HEK293 (cell line): ENCODE measurements at regions not wholly inside any gene's neighbourhood (a gene's known extent, or its start where the extent isn't known, plus 50 kb on each side); places are given as distances from the start of the nearest gene placed in this dataset.

Experiments
- CTCF ChIA-PET: fragments of 350-600 bp; formaldehyde crosslinking; extraction: SDS; loops from one replicate; lab custom pipeline; 2021; ENCODE audit warnings: antibody characterized with exemption; lab: Yijun Ruan, JAX
- POLR2A ChIA-PET: fragments of 300-600 bp; formaldehyde crosslinking; extraction: SDS; loops from one replicate; lab custom pipeline; 2020; ENCODE audit warnings: antibody characterized with exemption, inconsistent platforms; lab: Yijun Ruan, JAX
- H3K27ac ChIP-seq: fragments of 200-500 bp; sonication (Bioruptor generic); 2 replicates; pipeline ENCODE4 v1.5.1; 2014; ENCODE audit warnings: low read depth, low read length, control low read depth, inconsistent platforms; ENCODE audit errors: extremely low read depth
- H3K36me3 ChIP-seq, 2 experiments: fragments of 200-500 bp in 1 of 2; sonication (Bioruptor generic) in 1 of 2; 1 replicate in 1 of 2; 2 replicates in 1 of 2; pipeline ENCODE4 v1.5.1; 2014 to 2017; ENCODE audit warnings: inconsistent platforms in 2 of 2, low read length in 2 of 2; ENCODE audit not compliant: control insufficient read depth in 2 of 2, insufficient read depth in 1 of 2
- H3K4me1 ChIP-seq: fragments of 200-500 bp; sonication (Bioruptor generic); 2 replicates; pipeline ENCODE4 v1.5.1; 2014; ENCODE audit warnings: mild to moderate bottlenecking, low read length, inconsistent platforms; ENCODE audit not compliant: control insufficient read depth, insufficient read depth
- H3K4me3 ChIP-seq: 2 replicates; pipeline ENCODE4 v1.5.1; 2011; ENCODE audit warnings: low read depth, mild to moderate bottlenecking, control low read depth, low read length, moderate library complexity
- H3K9me3 ChIP-seq: fragments of 200-500 bp; sonication (Bioruptor generic); 2 replicates; pipeline ENCODE4 v1.5.1; 2014; ENCODE audit warnings: low read depth, low read length, inconsistent platforms; ENCODE audit not compliant: control insufficient read depth, insufficient read depth
- GLIS2 ChIP-seq: fragments of 450-650 bp; formaldehyde crosslinking; IDR thresholded peaks from 2 replicates; pipeline ENCODE4 v1.5.1; 2016; ENCODE audit warnings: missing biosample characterization, missing genetic modification characterization
- HOXA7 ChIP-seq: sonication (generic); formaldehyde crosslinking; IDR thresholded peaks from 2 replicates; pipeline ENCODE4 v1.8.1; 2022; ENCODE audit warnings: missing genetic modification reagents, borderline replicate concordance
- HOXC10 ChIP-seq: sonication (generic); formaldehyde crosslinking; IDR thresholded peaks from 2 replicates; pipeline ENCODE4 v1.8.1; 2023; ENCODE audit warnings: mild to moderate bottlenecking, missing genetic modification reagents
- KLF9 ChIP-seq: fragments of 450-650 bp; formaldehyde crosslinking; IDR thresholded peaks from 2 replicates; pipeline ENCODE4 v1.5.1; 2016; ENCODE audit warnings: missing biosample characterization, missing genetic modification characterization, low read depth
- MYNN ChIP-seq: fragments of 450-650 bp; formaldehyde crosslinking; IDR thresholded peaks from 2 replicates; pipeline ENCODE4 v1.5.1; 2016; ENCODE audit warnings: missing biosample characterization, missing genetic modification characterization, borderline replicate concordance
- ZBTB20 ChIP-seq: fragments of 450-650 bp; formaldehyde crosslinking; IDR thresholded peaks from 2 replicates; pipeline ENCODE4 v1.5.1; 2016; ENCODE audit warnings: missing biosample characterization, missing genetic modification characterization
- ZBTB7A ChIP-seq: fragments of 450-650 bp; formaldehyde crosslinking; IDR thresholded peaks from 2 replicates; pipeline ENCODE4 v1.5.1; 2016; ENCODE audit warnings: low read depth, missing biosample characterization, missing genetic modification characterization
- ZIC2 ChIP-seq: fragments of 450-650 bp; formaldehyde crosslinking; IDR thresholded peaks from 2 replicates; pipeline ENCODE4 v1.5.1; 2016; ENCODE audit warnings: missing biosample characterization, missing genetic modification characterization
- ZNF112 ChIP-seq: fragments of 450-650 bp; formaldehyde crosslinking; IDR thresholded peaks from 2 replicates; pipeline ENCODE4 v1.5.0; 2017; ENCODE audit warnings: missing biosample characterization, missing genetic modification characterization
- ZNF169 ChIP-seq: fragments of 450-650 bp; formaldehyde crosslinking; IDR thresholded peaks from 2 replicates; pipeline ENCODE4 v1.5.1; 2016; ENCODE audit warnings: missing biosample characterization, missing genetic modification characterization
- ZNF214 ChIP-seq: fragments of 450-650 bp; formaldehyde crosslinking; IDR thresholded peaks from 2 replicates; pipeline ENCODE4 v1.5.1; 2017; ENCODE audit warnings: missing biosample characterization, mild to moderate bottlenecking, missing genetic modification characterization, borderline replicate concordance
- ZNF23 ChIP-seq: fragments of 450-650 bp; formaldehyde crosslinking; IDR thresholded peaks from 2 replicates; pipeline ENCODE4 v1.5.1; 2016; ENCODE audit warnings: missing biosample characterization, missing genetic modification characterization, borderline replicate concordance
- ZNF239 ChIP-seq: fragments of 450-650 bp; formaldehyde crosslinking; IDR thresholded peaks from 2 replicates; pipeline ENCODE4 v1.5.1; 2016; ENCODE audit warnings: missing biosample characterization, missing genetic modification characterization
- ZNF521 ChIP-seq: fragments of 450-650 bp; formaldehyde crosslinking; IDR thresholded peaks from 2 replicates; pipeline ENCODE4 v1.5.1; 2017; ENCODE audit warnings: missing biosample characterization, mild to moderate bottlenecking, missing genetic modification characterization
- ZNF600 ChIP-seq: fragments of 450-650 bp; formaldehyde crosslinking; IDR thresholded peaks from 2 replicates; pipeline ENCODE4 v1.5.1; 2016; ENCODE audit warnings: missing biosample characterization, missing genetic modification characterization
- ZNF610 ChIP-seq: fragments of 450-650 bp; formaldehyde crosslinking; IDR thresholded peaks from 2 replicates; pipeline ENCODE4 v1.5.1; 2016; ENCODE audit warnings: missing biosample characterization, missing genetic modification characterization, borderline replicate concordance
- ZNF654 ChIP-seq: fragments of 450-650 bp; formaldehyde crosslinking; IDR thresholded peaks from 2 replicates; pipeline ENCODE4 v1.5.1; 2016; ENCODE audit warnings: low read depth, missing biosample characterization, missing genetic modification characterization
- ZNF677 ChIP-seq: fragments of 450-650 bp; IDR thresholded peaks from 2 replicates; pipeline ENCODE4 v1.5.0; 2018; ENCODE audit warnings: missing biosample characterization, mild to moderate bottlenecking, missing genetic modification characterization, moderate library complexity
- ZNF830 ChIP-seq: fragments of 450-650 bp; IDR thresholded peaks from 2 replicates; pipeline ENCODE4 v1.5.0; 2018; ENCODE audit warnings: missing biosample characterization, missing genetic modification characterization, low read depth, mild to moderate bottlenecking, moderate library complexity
- ZSCAN30 ChIP-seq: fragments of 450-650 bp; IDR thresholded peaks from 2 replicates; pipeline ENCODE4 v1.5.1; 2018; ENCODE audit warnings: missing biosample characterization, mild to moderate bottlenecking, missing genetic modification characterization, moderate library complexity
- TF ChIP-seq, protein P1 (sequence below): fragments of 450-650 bp; formaldehyde crosslinking; IDR thresholded peaks from 2 replicates; pipeline ENCODE4 v1.5.1; 2017; ENCODE audit warnings: missing biosample characterization, missing genetic modification characterization
- TF ChIP-seq, protein P2 (sequence below): fragments of 450-650 bp; formaldehyde crosslinking; IDR thresholded peaks from 2 replicates; pipeline ENCODE4 v1.5.1; 2016; ENCODE audit warnings: missing biosample characterization, missing genetic modification characterization, borderline replicate concordance
- TF ChIP-seq, protein P3 (sequence below): fragments of 450-650 bp; formaldehyde crosslinking; IDR thresholded peaks from 2 replicates; pipeline ENCODE4 v1.5.1; 2016; ENCODE audit warnings: missing biosample characterization, missing genetic modification characterization
- TF ChIP-seq, protein P4 (sequence below): fragments of 450-650 bp; formaldehyde crosslinking; IDR thresholded peaks from 2 replicates; pipeline ENCODE4 v1.5.1; 2016; ENCODE audit warnings: missing biosample characterization, missing genetic modification characterization

DNA sequence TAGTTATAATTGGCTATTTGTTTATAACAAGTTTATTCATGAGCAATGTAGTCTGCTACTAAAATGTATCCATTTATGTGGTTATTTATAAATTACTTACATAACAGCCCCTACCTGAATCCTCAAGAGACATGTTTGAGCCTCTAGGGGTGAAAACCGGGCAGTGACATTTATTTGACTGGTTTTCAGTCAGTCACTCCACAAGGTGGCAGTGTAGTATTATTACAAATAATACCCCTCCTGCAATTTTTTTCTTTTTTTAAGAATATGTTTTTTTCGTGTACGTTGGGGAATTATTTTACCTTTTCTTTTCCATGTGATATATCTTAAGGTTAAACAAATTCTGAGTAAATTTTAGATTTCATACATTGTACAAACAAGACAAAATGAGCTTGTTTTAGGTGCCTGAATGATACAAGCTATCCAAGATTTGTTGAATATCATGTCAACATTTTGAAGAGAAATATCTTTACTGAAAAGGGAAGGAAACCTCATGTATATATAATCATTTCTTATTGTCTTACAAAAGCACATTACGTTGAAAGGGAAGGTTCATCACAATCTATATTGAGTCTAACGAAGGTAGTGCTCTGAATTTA lies 598.7 kb upstream of the TECRL start:
- no peak overlapping the region for H3K4me3 ChIP-seq
- no peaks in the 10 kb centered on the region for H3K9me3 ChIP-seq
- CTCF ChIA-PET, result interaction anchor here (0.6 to 1.5 kb wide), 12 partner anchors 9 to 1743 kb away, joined by 3 to 4 read pairs (median 3); no protein-coding TSS in a partner anchor
- no peaks in the 10 kb centered on the region for H3K4me1 ChIP-seq
- TF ChIP-seq ZNF830 (no peak), ZNF654 (tag by site-specific recombination) (peak; percentile 50)
- TF ChIP-seq, all 188 proteins: peak for 1
- Histone ChIP-seq H3K36me3 (no peaks in the 10 kb centered on the region), H3K27ac (no peak overlapping the region)
- POLR2A ChIA-PET, result no interaction called here

DNA sequence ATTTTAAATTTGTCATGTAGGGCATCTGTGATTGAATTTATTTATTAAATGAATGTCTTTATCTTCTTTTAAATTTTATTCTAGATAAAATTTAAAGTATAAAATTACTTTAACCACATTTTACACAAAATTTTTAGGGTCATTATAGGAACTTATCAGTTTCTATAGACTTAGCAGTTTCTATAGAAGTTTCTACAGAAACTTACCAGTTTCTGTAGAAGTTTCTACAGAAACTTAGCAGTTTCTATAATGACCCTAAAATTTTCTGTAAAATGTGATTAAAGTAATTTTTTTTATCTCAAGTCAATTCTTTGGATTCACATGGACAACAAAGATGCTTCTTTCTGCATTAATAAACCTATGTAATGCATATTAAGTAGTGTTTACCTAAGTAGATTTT lies 565.9 kb upstream of the TECRL start:
- POLR2A ChIA-PET, result no interaction called here
- Histone ChIP-seq H3K36me3 (no peaks in the 10 kb centered on the region), H3K9me3 (no peaks in the 10 kb centered on the region), H3K4me1 (no peaks in the 10 kb centered on the region), H3K27ac (no peak overlapping the region), H3K4me3 (no peak overlapping the region)
- TF ChIP-seq, protein P1, sequence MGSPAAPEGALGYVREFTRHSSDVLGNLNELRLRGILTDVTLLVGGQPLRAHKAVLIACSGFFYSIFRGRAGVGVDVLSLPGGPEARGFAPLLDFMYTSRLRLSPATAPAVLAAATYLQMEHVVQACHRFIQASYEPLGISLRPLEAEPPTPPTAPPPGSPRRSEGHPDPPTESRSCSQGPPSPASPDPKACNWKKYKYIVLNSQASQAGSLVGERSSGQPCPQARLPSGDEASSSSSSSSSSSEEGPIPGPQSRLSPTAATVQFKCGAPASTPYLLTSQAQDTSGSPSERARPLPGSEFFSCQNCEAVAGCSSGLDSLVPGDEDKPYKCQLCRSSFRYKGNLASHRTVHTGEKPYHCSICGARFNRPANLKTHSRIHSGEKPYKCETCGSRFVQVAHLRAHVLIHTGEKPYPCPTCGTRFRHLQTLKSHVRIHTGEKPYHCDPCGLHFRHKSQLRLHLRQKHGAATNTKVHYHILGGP (tag by site-specific recombination), result no peak
- TF ChIP-seq HOXC10 (CRISPR knock-in tag) (no peak), ZNF239 (tag by site-specific recombination) (no peak), ZNF521 (tag by site-specific recombination) (no peak), ZSCAN30 (tag by site-specific recombination) (no peak), MYNN (tag by site-specific recombination) (no peak), KLF9 (tag by site-specific recombination) (no peak), ZIC2 (no peak)
- CTCF ChIA-PET, result interaction anchor here (0.6 kb wide), 2 partner anchors 18 to 33 kb away, joined by 3 read pairs; no protein-coding TSS in a partner anchor

DNA sequence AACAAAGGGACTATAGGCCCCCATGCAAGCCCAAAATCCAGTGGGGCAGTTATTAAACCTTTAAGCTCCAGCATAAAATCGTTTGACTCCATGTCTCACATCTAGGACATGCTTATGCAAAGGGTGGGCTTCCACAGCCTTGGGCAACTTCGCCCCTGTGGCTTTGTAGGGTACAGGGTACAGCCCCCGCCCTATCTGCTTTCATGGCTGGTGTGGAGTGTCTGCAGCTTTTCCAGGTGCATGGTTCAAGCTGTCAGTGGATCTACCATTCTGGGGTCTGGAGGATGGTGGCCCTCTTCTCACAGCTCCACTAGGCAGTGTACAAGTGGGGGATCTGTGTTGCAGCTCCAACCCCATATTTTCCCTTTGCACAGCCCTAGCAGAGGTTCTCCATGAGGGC lies 559.8 kb upstream of the TECRL start:
- no peak overlapping the region for H3K4me3 ChIP-seq
- H3K36me3 ChIP-seq, result no peaks in the 10 kb centered on the region
- ChIA-PET CTCF (interaction anchor here (0.6 kb wide), 1 partner anchor 815 kb away, joined by 4 read pairs; no protein-coding TSS in a partner anchor), POLR2A (no interaction called here)
- H3K4me1 ChIP-seq, result no peaks in the 10 kb centered on the region
- no peak overlapping the region for H3K27ac ChIP-seq
- no peaks in the 10 kb centered on the region for H3K9me3 ChIP-seq
- TF ChIP-seq, protein P2, sequence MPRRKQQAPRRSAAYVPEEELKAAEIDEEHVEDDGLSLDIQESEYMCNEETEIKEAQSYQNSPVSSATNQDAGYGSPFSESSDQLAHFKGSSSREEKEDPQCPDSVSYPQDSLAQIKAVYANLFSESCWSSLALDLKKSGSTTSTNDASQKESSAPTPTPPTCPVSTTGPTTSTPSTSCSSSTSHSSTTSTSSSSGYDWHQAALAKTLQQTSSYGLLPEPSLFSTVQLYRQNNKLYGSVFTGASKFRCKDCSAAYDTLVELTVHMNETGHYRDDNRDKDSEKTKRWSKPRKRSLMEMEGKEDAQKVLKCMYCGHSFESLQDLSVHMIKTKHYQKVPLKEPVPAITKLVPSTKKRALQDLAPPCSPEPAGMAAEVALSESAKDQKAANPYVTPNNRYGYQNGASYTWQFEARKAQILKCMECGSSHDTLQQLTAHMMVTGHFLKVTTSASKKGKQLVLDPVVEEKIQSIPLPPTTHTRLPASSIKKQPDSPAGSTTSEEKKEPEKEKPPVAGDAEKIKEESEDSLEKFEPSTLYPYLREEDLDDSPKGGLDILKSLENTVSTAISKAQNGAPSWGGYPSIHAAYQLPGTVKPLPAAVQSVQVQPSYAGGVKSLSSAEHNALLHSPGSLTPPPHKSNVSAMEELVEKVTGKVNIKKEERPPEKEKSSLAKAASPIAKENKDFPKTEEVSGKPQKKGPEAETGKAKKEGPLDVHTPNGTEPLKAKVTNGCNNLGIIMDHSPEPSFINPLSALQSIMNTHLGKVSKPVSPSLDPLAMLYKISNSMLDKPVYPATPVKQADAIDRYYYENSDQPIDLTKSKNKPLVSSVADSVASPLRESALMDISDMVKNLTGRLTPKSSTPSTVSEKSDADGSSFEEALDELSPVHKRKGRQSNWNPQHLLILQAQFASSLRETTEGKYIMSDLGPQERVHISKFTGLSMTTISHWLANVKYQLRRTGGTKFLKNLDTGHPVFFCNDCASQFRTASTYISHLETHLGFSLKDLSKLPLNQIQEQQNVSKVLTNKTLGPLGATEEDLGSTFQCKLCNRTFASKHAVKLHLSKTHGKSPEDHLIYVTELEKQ (tag by site-specific recombination), result no peak
- TF ChIP-seq MYNN (tag by site-specific recombination) (no peak), ZNF214 (tag by site-specific recombination) (no peak), HOXC10 (CRISPR knock-in tag) (no peak), ZNF112 (tag by site-specific recombination) (no peak), ZNF600 (no peak), HOXA7 (CRISPR knock-in tag) (no peak), GLIS2 (no peak), ZBTB7A (tag by site-specific recombination) (no peak), ZNF169 (tag by site-specific recombination) (no peak), ZNF677 (tag by site-specific recombination) (no peak), ZNF23 (no peak), ZNF610 (tag by site-specific recombination) (no peak), ZBTB20 (tag by site-specific recombination) (no peak)
- TF ChIP-seq, protein P3, sequence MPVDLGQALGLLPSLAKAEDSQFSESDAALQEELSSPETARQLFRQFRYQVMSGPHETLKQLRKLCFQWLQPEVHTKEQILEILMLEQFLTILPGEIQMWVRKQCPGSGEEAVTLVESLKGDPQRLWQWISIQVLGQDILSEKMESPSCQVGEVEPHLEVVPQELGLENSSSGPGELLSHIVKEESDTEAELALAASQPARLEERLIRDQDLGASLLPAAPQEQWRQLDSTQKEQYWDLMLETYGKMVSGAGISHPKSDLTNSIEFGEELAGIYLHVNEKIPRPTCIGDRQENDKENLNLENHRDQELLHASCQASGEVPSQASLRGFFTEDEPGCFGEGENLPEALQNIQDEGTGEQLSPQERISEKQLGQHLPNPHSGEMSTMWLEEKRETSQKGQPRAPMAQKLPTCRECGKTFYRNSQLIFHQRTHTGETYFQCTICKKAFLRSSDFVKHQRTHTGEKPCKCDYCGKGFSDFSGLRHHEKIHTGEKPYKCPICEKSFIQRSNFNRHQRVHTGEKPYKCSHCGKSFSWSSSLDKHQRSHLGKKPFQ (tag by site-specific recombination), result no peak
- TF ChIP-seq, protein P4, sequence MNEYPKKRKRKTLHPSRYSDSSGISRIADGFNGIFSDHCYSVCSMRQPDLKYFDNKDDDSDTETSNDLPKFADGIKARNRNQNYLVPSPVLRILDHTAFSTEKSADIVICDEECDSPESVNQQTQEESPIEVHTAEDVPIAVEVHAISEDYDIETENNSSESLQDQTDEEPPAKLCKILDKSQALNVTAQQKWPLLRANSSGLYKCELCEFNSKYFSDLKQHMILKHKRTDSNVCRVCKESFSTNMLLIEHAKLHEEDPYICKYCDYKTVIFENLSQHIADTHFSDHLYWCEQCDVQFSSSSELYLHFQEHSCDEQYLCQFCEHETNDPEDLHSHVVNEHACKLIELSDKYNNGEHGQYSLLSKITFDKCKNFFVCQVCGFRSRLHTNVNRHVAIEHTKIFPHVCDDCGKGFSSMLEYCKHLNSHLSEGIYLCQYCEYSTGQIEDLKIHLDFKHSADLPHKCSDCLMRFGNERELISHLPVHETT, result no peak
